ENCODE measurements at regions not wholly inside any gene's neighbourhood (a gene's known extent, or its start where the extent isn't known, plus 50 kb on each side); places are given as distances from the start of the nearest gene placed in this dataset.

- H3K4me1 ChIP-seq (ENCODE audit: control insufficient read depth in 2 of 2, insufficient read depth in 2 of 2, low read length in 1 of 2), result no peaks in the 10 kb centered on the region
- no peaks in the 10 kb centered on the region for H3K27me3 ChIP-seq (ENCODE audit: control insufficient read depth in 1 of 2, insufficient read depth in 2 of 2, low read length in 2 of 2)
- H3K9me3 ChIP-seq (ENCODE audit: control insufficient read depth in 2 of 2, insufficient read depth in 1 of 2, low read depth in 1 of 2, low read length in 1 of 2), result no peaks in the 10 kb centered on the region
- no peaks in the 10 kb centered on the region for H3K36me3 ChIP-seq (ENCODE audit: control insufficient read depth in 2 of 2, insufficient read depth in 2 of 2, low read length in 1 of 2)
- H3K27ac ChIP-seq (ENCODE audit: low read depth in 2 of 2, low read length in 1 of 2), result no peak overlapping the region
- no peak overlapping the region for H3K4me3 ChIP-seq (ENCODE audit: low read depth in 1 of 2, low read length in 2 of 2)
- 24 to 67% methylated on average over 2 of the region's 2 CpGs for WGBS, 2 donors
Observed at GRCh38 chr3:117681619-117682018, 972.0 kb downstream of the TUSC7 start.

- no peaks in the 10 kb centered on the region for H3K27me3 ChIP-seq (ENCODE audit: control insufficient read depth in 1 of 2, insufficient read depth in 2 of 2, low read length in 2 of 2)
- H3K9me3 ChIP-seq (ENCODE audit: control insufficient read depth in 2 of 2, insufficient read depth in 1 of 2, low read depth in 1 of 2, low read length in 1 of 2), result no peaks in the 10 kb centered on the region
- 80 to 84% methylated on average over 2 of the region's 2 CpGs for WGBS, 2 donors
- no peak overlapping the region for H3K27ac ChIP-seq (ENCODE audit: low read depth in 2 of 2, low read length in 1 of 2)
- H3K4me3 ChIP-seq (ENCODE audit: low read depth in 1 of 2, low read length in 2 of 2), result no peak overlapping the region
- H3K36me3 ChIP-seq (ENCODE audit: control insufficient read depth in 2 of 2, insufficient read depth in 2 of 2, low read length in 1 of 2), result no peaks in the 10 kb centered on the region
- H3K4me1 ChIP-seq (ENCODE audit: control insufficient read depth in 2 of 2, insufficient read depth in 2 of 2, low read length in 1 of 2), result no peaks in the 10 kb centered on the region
Observed at GRCh38 chr3:117687096-117687495, 977.5 kb downstream of the TUSC7 start.

- no peaks in the 10 kb centered on the region for H3K27me3 ChIP-seq (ENCODE audit: control insufficient read depth in 1 of 2, insufficient read depth in 2 of 2, low read length in 2 of 2)
Observed at GRCh38 chr3:117688583-117688982, 979.0 kb downstream of the TUSC7 start.

GRCh38 chr3:117691526-117691925 lies 981.9 kb downstream of the TUSC7 start:
- no peaks in the 10 kb centered on the region for H3K4me1 ChIP-seq (ENCODE audit: control insufficient read depth in 2 of 2, insufficient read depth in 2 of 2, low read length in 1 of 2)
- no peaks in the 10 kb centered on the region for H3K9me3 ChIP-seq (ENCODE audit: control insufficient read depth in 2 of 2, insufficient read depth in 1 of 2, low read depth in 1 of 2, low read length in 1 of 2)
- no peaks in the 10 kb centered on the region for H3K27me3 ChIP-seq (ENCODE audit: control insufficient read depth in 1 of 2, insufficient read depth in 2 of 2, low read length in 2 of 2)
- WGBS, 2 donors, result 73 to 76% methylated on average over 1 of the region's 1 CpG
- no peak overlapping the region for H3K27ac ChIP-seq (ENCODE audit: low read depth in 2 of 2, low read length in 1 of 2)
- no peak overlapping the region for H3K4me3 ChIP-seq (ENCODE audit: low read depth in 1 of 2, low read length in 2 of 2)
- no peaks in the 10 kb centered on the region for H3K36me3 ChIP-seq (ENCODE audit: control insufficient read depth in 2 of 2, insufficient read depth in 2 of 2, low read length in 1 of 2)

More at GRCh38 chr3:117688583-117688982, 979.0 kb downstream of the TUSC7 start:
- Histone ChIP-seq H3K9me3 (ENCODE audit: control insufficient read depth in 2 of 2, insufficient read depth in 1 of 2, low read depth in 1 of 2, low read length in 1 of 2) (no peaks in the 10 kb centered on the region), H3K27ac (ENCODE audit: low read depth in 2 of 2, low read length in 1 of 2) (no peak overlapping the region), H3K4me1 (ENCODE audit: control insufficient read depth in 2 of 2, insufficient read depth in 2 of 2, low read length in 1 of 2) (no peaks in the 10 kb centered on the region), H3K36me3 (ENCODE audit: control insufficient read depth in 2 of 2, insufficient read depth in 2 of 2, low read length in 1 of 2) (no peaks in the 10 kb centered on the region), H3K4me3 (ENCODE audit: low read depth in 1 of 2, low read length in 2 of 2) (no peak overlapping the region)
- 37 to 44% methylated on average over 3 of the region's 3 CpGs for WGBS, 2 donors

- Histone ChIP-seq H3K4me1 (ENCODE audit: control insufficient read depth in 2 of 2, insufficient read depth in 2 of 2, low read length in 1 of 2) (no peaks in the 10 kb centered on the region), H3K36me3 (ENCODE audit: control insufficient read depth in 2 of 2, insufficient read depth in 2 of 2, low read length in 1 of 2) (no peaks in the 10 kb centered on the region), H3K4me3 (ENCODE audit: low read depth in 1 of 2, low read length in 2 of 2) (no peak overlapping the region), H3K27ac (ENCODE audit: low read depth in 2 of 2, low read length in 1 of 2) (no peak overlapping the region), H3K9me3 (ENCODE audit: control insufficient read depth in 2 of 2, insufficient read depth in 1 of 2, low read depth in 1 of 2, low read length in 1 of 2) (no peaks in the 10 kb centered on the region), H3K27me3 (ENCODE audit: control insufficient read depth in 1 of 2, insufficient read depth in 2 of 2, low read length in 2 of 2) (no peaks in the 10 kb centered on the region)
- WGBS, 2 donors, result 78 to 83% methylated on average over 5 of the region's 5 CpGs
Observed at GRCh38 chr3:117692416-117692995, 982.9 kb downstream of the TUSC7 start.

- Histone ChIP-seq H3K4me3 (ENCODE audit: low read depth in 1 of 2, low read length in 2 of 2) (no peak overlapping the region), H3K4me1 (ENCODE audit: control insufficient read depth in 2 of 2, insufficient read depth in 2 of 2, low read length in 1 of 2) (no peaks in the 10 kb centered on the region), H3K36me3 (ENCODE audit: control insufficient read depth in 2 of 2, insufficient read depth in 2 of 2, low read length in 1 of 2) (no peaks in the 10 kb centered on the region), H3K27me3 (ENCODE audit: control insufficient read depth in 1 of 2, insufficient read depth in 2 of 2, low read length in 2 of 2) (no peaks in the 10 kb centered on the region), H3K27ac (ENCODE audit: low read depth in 2 of 2, low read length in 1 of 2) (no peak overlapping the region), H3K9me3 (ENCODE audit: control insufficient read depth in 2 of 2, insufficient read depth in 1 of 2, low read depth in 1 of 2, low read length in 1 of 2) (no peaks in the 10 kb centered on the region)
- WGBS, 2 donors, result 71 to 76% methylated on average over 1 of the region's 1 CpG
Observed at GRCh38 chr3:117695321-117695720, 985.7 kb downstream of the TUSC7 start.

GRCh38 chr3:117695871-117696645 lies 986.5 kb downstream of the TUSC7 start:
- no peak overlapping the region for H3K4me3 ChIP-seq (ENCODE audit: low read depth in 1 of 2, low read length in 2 of 2)
- no peaks in the 10 kb centered on the region for H3K4me1 ChIP-seq (ENCODE audit: control insufficient read depth in 2 of 2, insufficient read depth in 2 of 2, low read length in 1 of 2)
- no peaks in the 10 kb centered on the region for H3K27me3 ChIP-seq (ENCODE audit: control insufficient read depth in 1 of 2, insufficient read depth in 2 of 2, low read length in 2 of 2)
- H3K9me3 ChIP-seq (ENCODE audit: control insufficient read depth in 2 of 2, insufficient read depth in 1 of 2, low read depth in 1 of 2, low read length in 1 of 2), result no peaks in the 10 kb centered on the region
- no peaks in the 10 kb centered on the region for H3K36me3 ChIP-seq (ENCODE audit: control insufficient read depth in 2 of 2, insufficient read depth in 2 of 2, low read length in 1 of 2)
- 60 to 66% methylated on average over 4 of the region's 4 CpGs for WGBS, 2 donors
- no peak overlapping the region for H3K27ac ChIP-seq (ENCODE audit: low read depth in 2 of 2, low read length in 1 of 2)

- Histone ChIP-seq H3K36me3 (ENCODE audit: control insufficient read depth in 2 of 2, insufficient read depth in 2 of 2, low read length in 1 of 2) (no peaks in the 10 kb centered on the region), H3K4me1 (ENCODE audit: control insufficient read depth in 2 of 2, insufficient read depth in 2 of 2, low read length in 1 of 2) (no peaks in the 10 kb centered on the region), H3K9me3 (ENCODE audit: control insufficient read depth in 2 of 2, insufficient read depth in 1 of 2, low read depth in 1 of 2, low read length in 1 of 2) (no peaks in the 10 kb centered on the region), H3K27ac (ENCODE audit: low read depth in 2 of 2, low read length in 1 of 2) (no peak overlapping the region), H3K4me3 (ENCODE audit: low read depth in 1 of 2, low read length in 2 of 2) (no peak overlapping the region), H3K27me3 (ENCODE audit: control insufficient read depth in 1 of 2, insufficient read depth in 2 of 2, low read length in 2 of 2) (no peaks in the 10 kb centered on the region)
- WGBS, 2 donors, result 66 to 67% methylated on average over 5 of the region's 5 CpGs
Observed at GRCh38 chr3:117696851-117697407, 987.4 kb downstream of the TUSC7 start.

GRCh38 chr3:117699058-117699457 lies 989.5 kb downstream of the TUSC7 start:
- Histone ChIP-seq H3K4me1 (ENCODE audit: control insufficient read depth in 2 of 2, insufficient read depth in 2 of 2, low read length in 1 of 2) (no peaks in the 10 kb centered on the region), H3K27me3 (ENCODE audit: control insufficient read depth in 1 of 2, insufficient read depth in 2 of 2, low read length in 2 of 2) (no peaks in the 10 kb centered on the region), H3K9me3 (ENCODE audit: control insufficient read depth in 2 of 2, insufficient read depth in 1 of 2, low read depth in 1 of 2, low read length in 1 of 2) (no peaks in the 10 kb centered on the region), H3K27ac (ENCODE audit: low read depth in 2 of 2, low read length in 1 of 2) (no peak overlapping the region), H3K36me3 (ENCODE audit: control insufficient read depth in 2 of 2, insufficient read depth in 2 of 2, low read length in 1 of 2) (no peaks in the 10 kb centered on the region), H3K4me3 (ENCODE audit: low read depth in 1 of 2, low read length in 2 of 2) (no peak overlapping the region)
- WGBS, 2 donors, result 90 to 92% methylated on average over 2 of the region's 2 CpGs

Data from esophagus (tissue), 2 donors.